Activated T-helper 9 cell treated with anti-CD3 and anti-CD28 coated beads, Interleukin-2, amount 50 U/mL, for 16 hours (primary cell): ENCODE measurements at regions not wholly inside any gene's neighbourhood (a gene's known extent, or its start where the extent isn't known, plus 50 kb on each side); places are given as distances from the start of the nearest gene placed in this dataset.
"Not testable (repeated sequence)": the region's sequence is repeated elsewhere in the genome, so short reads cannot be mapped to it uniquely, and the experiment has no call there.

Experiments used
- DNase-seq: peaks from one replicate; pipeline ENCODE4 v3.0.0-alpha.2; 2020; ENCODE audit warnings: low read depth

GRCh38 chr11:13135385-13136271, 126.5 kb downstream of the RASSF10 start:
- DNase-seq, result no peak

DNA sequence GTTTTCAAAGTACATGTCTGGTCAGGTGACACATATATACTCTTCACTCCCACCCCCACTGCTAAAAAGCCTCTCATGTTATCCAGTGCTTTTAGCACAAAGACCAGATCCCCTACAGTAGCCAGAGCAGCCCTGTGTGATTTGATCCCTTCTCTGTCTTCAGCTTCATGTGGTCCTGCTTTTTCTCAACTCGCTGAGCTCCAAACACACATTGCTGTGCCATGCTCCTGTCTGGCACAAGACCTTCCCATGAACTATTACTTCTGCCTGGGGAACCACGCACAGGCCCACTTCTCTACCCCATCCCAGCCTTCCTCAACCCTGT, 127.1 kb downstream of the RASSF10 start:
- DNase-seq, result no peak

- DNase-seq, result no peak
These were observed 128.8 kb downstream of the RASSF10 start for GRCh38 chr11:13137844-13138301.

DNA sequence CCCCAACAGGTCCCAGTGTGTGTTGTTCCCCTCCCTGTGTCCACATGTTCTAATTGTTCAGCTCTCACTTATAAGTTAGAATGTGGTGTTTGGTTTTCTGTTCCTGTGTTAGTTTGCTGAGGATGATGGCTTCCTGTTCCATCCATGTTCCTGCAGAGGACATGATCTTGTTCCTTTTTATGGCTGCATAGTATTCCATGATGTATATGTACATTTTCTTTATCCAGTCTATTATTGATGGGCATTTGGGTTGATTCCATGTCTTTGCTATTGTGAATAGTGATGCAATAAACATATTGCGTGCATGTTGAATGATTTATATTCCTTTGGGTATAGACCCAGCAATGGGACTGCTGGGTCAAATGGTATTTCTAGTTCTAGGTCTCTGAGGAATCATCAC, 130.0 kb downstream of the RASSF10 start:
- DNase-seq, result not testable (repeated sequence)

- no peak for DNase-seq
These were observed 131.1 kb downstream of the RASSF10 start for GRCh38 chr11:13140028-13140870.

DNA sequence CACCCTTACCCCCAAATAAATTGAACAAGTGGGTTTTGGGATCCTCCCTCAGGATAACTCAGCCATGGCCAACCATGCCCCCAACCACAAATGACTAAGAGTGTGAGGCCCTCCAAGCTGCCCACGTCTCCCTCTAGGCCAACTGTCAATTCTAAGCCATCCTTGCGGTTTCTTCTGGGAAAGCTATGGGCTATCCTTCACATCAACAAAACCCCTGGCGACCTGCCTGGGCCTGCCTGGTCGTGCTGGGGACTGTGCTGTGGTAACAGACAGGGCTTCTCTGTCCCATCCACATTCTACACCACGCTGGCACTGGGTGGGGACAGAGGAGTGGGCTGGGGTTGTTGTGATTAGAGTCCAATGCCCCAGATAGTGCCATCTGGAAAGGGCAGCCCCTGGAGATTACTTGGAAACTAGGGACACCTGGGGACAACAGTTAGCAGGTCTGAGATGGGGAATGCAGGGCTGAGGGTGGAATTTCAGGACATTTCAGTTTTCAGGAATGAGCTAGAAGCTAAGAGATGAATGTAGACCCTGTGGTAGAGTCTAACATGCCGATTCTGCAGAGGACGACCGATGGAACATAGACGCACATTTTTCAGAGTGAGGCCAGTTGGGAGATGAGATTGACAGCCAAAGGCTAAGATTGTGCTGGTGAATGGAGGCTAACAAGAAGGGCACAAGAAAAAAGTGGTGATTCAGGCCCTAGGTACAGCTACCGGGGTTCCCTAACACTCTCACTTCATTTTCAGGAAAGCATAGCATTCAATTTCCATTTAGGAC, 131.9 kb downstream of the RASSF10 start:
- no peak for DNase-seq

- no peak for DNase-seq
These were observed 132.9 kb downstream of the RASSF10 start for GRCh38 chr11:13141731-13142709.

DNA sequence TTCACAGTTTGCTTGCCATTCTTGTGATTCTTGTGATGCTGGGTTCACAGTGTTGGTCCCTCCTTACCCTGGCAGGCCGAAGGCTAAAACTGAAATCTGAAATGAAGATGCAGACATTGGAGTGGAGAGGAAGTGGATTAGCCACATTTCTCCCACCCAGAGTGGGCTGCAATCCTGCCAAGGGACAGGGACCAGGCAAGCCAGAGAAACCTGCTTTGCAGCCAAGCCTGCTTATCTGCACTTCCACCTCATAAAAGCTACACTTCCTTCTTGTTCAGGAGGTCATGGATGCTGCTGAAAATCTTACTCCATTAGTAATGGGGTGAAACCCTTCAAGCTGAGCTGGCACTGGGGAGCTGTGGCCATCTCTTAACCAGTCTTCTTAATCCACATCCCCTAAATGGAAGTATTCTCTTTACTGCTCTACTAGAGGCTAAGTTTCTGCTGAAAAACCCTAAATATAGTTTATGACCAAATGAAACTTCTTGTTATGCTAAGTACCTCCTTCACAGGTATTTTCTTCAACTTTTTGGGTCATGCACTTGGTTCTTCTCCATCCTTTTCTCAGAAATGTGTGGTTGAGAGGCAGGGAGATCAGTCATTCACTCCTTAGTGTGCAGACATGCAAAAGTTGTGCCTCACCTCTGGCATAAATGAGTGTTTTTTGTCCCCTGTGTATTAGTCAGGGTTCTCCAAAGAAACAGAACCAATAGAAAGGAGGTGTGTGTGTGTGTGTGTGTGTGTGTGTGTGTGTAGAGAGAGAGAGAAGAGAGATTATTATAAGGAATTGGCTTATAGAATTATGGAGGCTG, 133.9 kb upstream of the BMAL1 start:
- no peak for DNase-seq

GRCh38 chr11:13145461-13145860, 132.1 kb upstream of the BMAL1 start:
- no peak for DNase-seq

DNA sequence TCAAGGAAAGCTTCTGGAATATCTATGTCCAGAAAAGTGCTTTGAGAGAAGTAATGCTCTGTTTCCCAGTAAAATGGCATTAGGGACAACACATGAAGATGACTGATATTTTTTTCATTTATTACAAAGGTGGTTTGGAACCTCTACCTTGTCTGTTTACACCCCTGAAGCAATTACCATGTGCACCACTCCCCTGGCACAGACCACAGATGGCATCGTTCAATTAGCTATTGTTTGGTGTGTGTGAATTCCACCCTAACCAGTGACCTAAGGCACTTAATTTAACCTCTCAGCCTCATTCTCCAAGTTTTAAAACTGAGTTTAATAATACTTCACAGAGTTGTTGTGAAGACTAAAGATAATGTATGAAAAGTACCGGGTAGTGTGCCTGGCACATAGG, 127.6 kb upstream of the BMAL1 start:
- no peak for DNase-seq

DNA sequence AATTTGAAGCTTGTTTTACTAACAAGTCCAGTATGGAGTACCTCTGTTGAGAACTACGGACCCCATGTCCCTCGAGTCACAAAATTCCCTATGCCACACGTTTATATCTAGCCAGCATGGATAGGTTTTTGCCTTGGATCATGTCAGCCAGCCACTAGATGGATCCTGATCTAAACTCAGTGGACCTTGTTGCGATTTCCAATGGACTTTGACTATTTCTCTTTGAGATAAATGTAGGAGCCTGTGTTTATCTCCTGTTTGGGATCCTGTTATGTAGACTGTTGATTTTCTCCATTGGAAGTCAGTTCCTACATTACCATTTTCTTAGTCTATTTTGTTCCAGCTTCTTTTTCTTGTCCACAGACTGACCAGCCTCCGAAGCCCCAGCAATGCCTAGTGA, 127.1 kb upstream of the BMAL1 start:
- no peak for DNase-seq

DNA sequence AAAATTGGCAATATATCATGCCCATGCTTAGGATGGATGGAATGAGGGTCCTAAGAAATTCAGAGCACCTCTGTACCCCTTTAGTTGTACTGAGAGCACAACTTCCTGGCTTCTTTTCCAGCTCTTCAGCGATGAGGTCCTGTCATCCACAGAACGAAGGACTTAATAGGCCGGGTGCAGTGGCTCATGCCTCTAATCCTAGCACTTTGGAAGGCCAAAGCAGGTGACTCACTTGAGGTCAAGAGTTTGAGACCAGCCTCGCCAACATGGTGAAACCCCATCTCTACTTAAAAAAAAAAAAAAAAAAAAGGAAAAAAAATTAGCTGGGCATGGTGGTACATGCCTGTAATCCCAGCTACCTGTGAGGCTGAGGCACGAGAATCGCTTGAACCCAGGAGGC, 125.3 kb upstream of the BMAL1 start:
- no peak for DNase-seq

DNA sequence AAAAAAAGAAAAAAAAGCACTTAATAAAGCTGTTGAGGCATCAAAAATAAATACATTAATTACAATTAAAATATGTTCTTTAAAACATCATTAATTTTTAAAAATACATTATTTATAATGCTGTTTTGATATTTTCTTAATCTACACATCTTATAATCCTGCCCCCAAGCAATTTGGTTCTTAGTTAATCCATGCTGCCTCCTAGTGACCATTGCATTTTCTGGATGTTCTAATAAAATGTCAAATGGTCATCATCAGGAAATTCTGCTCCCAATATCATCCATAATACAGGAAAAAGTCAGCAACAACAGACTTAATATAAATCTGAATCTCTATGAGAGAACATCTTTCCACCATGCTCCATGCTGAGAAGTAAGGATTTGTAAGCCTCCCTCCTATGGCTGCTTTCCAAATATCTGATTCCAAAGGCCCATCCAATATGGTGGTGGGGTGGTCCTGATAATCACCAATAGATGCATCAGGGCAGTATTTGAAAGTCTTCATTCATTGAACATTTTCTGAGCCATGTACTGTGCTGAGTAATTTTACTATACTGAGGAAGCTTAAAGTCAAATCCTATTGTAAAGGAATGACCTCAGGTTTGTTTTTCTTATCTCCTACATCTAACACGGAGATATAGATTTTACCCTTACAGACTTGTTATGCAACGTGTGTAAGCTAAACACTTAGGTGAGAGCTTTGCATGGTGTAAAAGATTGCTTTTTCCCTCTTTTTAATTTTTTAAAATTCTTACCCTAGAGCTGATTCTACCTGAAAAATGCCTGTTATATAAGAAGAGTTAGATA, 124.7 kb upstream of the BMAL1 start:
- no peak for DNase-seq

DNA sequence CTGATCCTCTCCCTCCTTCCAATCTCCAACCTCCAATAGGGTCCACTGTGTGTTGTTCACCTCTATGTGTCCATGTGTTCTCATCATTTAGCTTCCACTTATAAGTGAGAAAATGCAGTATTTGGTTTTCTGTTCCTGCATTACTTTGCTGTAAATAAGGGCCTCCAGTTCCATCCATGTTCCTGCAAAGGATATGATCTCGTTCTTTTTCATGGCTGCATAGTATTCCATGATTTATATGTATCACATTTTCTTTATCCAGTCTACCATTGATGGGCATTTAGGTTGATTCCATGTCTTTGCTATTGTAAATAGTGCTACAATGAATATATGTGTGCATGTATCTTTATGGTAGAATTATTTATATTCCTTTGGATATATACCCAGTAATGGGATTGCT, 123.2 kb upstream of the BMAL1 start:
- DNase-seq, result not testable (repeated sequence)

DNA sequence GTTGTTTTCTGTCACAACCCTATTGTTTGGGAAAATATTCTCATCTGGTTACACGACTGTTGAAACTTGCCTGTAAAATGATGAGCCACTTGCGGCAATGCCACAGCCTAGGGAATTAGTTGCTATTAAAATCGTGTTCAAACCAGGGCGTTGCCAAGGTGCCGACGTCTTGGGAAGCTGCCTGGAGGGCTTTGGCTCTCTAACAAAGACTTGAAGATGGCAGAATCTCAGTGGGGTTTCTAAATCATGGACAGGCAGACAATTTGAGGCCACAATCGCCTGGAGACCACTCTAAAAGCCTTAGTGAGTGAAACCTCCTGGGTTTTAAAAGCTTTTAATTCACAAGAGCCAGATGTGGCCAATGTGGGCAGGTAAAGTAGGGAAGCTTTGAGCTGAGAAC, 117.2 kb upstream of the BMAL1 start:
- no peak for DNase-seq

DNA sequence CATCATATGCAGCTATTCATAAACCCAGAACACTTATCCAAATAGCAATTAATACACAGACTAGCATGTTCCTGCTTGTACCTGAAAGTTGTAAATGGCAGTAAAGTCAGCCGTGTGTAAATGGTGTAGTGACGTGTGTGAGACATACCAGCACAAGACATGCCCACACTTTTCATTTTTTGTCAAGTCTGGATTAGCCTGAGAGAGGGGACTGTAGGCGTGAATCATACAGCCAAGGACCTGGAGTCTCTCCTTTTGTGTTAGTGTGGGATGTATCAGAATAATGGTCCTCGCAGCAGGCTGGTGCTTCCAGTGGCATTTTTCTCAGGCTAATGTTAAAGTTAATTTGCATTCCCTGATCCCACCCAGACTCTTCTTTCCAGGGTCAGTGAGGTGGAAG, 116.8 kb upstream of the BMAL1 start:
- no peak for DNase-seq

GRCh38 chr11:13163158-13163557, 114.4 kb upstream of the BMAL1 start:
- DNase-seq, result no peak

- DNase-seq, result no peak
These were observed 111.6 kb upstream of the BMAL1 start for GRCh38 chr11:13166036-13166435.

DNA sequence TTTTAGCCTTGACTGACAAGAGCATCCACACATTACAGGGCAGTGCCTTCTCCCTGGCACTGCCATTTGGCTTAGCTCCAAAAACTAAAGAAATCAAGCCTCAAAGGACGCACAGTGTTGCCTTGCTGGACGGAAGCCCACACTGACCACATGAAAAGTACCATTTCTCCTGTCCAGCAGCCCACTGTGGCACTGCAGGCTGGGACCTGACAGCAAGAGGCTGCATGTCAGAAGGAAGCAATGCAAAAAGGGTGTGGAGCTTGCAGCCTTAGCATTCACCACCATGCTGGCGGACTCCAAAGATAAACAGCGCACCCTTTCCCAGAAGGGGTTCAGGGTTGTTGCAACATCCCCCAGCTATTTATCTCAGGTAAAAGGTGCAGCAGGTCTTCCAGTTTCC, 109.3 kb upstream of the BMAL1 start:
- no peak for DNase-seq

DNA sequence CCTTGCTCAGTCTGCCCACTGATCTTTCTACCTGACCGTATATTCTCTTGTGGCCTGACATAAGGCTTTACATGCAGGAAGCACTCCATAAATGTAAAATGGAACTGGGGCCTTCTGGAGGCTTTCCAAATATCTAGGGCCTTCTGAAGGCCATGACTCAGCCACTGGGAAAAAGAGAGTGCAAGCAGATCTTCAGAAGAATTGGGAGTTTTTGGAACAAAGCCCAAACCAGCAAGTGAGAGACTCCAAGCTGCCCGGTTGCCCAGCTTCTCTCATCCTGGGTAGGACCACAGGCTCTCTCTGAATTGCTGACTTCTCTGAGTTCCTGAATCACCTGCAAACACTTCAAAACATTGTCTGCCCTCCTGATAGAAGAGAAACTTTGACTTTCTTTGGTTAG, 107.9 kb upstream of the BMAL1 start:
- no peak for DNase-seq
